Ectodermal cell (in vitro differentiated cells): ENCODE measurements at regions not wholly inside any gene's neighbourhood (a gene's known extent, or its start where the extent isn't known, plus 50 kb on each side); places are given as distances from the start of the nearest gene placed in this dataset.

ENCODE experiments used
- H3K27ac ChIP-seq: 2 replicates; pipeline ENCODE4 v1.7.0; 2013; ENCODE audit warnings: mild to moderate bottlenecking, low read depth, low read length; ENCODE audit not compliant: insufficient read depth, poor library complexity, severe bottlenecking
- H3K27me3 ChIP-seq: 2 replicates; pipeline ENCODE4 v1.7.0; 2013; ENCODE audit warnings: mild to moderate bottlenecking, low read length; ENCODE audit not compliant: insufficient read depth, control insufficient read depth, poor library complexity, severe bottlenecking
- H3K36me3 ChIP-seq: one replicate; pipeline ENCODE4 v1.7.0; 2013; ENCODE audit warnings: low read length; ENCODE audit not compliant: control insufficient read depth, insufficient read depth
- H3K4me1 ChIP-seq: one replicate; pipeline ENCODE4 v1.7.0; 2013; ENCODE audit warnings: low read length; ENCODE audit not compliant: control insufficient read depth, insufficient read depth
- H3K4me3 ChIP-seq: 2 replicates; pipeline ENCODE4 v1.7.0; 2013; ENCODE audit warnings: low read depth, low read length, control low read depth; ENCODE audit not compliant: insufficient read depth
- H3K9me3 ChIP-seq: 2 replicates; pipeline ENCODE4 v1.7.0; 2013; ENCODE audit warnings: mild to moderate bottlenecking, low read length, moderate library complexity; ENCODE audit not compliant: control insufficient read depth
- WGBS, 2 experiments: methylation state at CpG; one replicate each; pipeline ENCODE4 v1.1.7; 2013; ENCODE audit warnings: missing lambda C conversion rate in 2 of 2; 5-methylcytosine and 5-hydroxymethylcytosine counted together

DNA sequence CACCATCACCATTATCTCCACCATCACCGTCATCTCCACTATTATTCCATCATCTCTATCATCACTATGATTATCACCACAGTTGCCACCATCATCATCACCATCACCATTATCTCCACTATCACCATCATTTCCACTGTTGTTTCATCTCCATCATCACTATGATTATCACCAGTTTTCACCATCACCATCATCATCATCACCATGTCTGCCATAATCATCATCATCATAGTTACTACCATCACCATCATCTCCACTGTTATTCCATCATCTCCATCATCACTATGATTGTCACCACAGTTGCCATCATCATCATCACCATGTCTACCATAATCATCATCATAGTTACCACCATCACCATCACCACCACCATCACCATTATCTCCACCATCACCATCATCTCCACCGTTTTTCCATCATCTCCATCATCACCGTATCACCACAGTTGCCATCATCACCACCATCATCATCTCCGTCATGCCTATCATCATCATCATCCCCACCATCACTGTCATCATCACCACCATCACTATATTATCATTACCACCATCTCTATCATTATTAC is 264.9 kb downstream of the BRD1 start:
- Histone ChIP-seq H3K4me1 (no peaks in the 10 kb centered on the region), H3K27me3 (no peaks in the 10 kb centered on the region), H3K4me3 (no peak overlapping the region), H3K9me3 (no peaks in the 10 kb centered on the region), H3K27ac (no peak overlapping the region), H3K36me3 (no peaks in the 10 kb centered on the region)
- 90 to 92% methylated on average over 4 of the region's 4 CpGs for WGBS, 2 experiments

DNA sequence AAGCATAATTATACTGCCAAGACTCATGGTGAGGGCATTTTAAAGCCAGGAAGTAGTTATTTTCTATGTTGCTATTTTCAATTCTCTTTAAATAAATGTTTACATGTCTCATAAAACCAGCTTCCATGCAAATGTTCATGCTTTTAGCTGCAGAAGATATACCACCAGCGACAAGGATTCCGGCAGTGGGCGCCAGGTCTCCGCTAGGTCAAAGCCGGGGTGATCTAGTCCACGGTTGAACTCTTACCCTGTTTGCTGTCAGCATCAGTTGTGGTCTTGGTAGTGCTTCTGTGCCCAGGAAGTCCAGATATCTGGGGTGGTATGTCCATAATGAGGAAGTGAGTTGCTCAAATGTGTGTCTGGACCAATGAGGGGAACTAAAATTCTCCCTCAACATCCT is 265.7 kb downstream of the BRD1 start:
- WGBS, 2 experiments = 92 to 97% methylated on average over 6 of the region's 6 CpGs
- Histone ChIP-seq H3K27me3 (no peaks in the 10 kb centered on the region), H3K36me3 (no peaks in the 10 kb centered on the region), H3K9me3 (no peaks in the 10 kb centered on the region), H3K4me3 (no peak overlapping the region), H3K4me1 (no peaks in the 10 kb centered on the region), H3K27ac (no peak overlapping the region)

DNA sequence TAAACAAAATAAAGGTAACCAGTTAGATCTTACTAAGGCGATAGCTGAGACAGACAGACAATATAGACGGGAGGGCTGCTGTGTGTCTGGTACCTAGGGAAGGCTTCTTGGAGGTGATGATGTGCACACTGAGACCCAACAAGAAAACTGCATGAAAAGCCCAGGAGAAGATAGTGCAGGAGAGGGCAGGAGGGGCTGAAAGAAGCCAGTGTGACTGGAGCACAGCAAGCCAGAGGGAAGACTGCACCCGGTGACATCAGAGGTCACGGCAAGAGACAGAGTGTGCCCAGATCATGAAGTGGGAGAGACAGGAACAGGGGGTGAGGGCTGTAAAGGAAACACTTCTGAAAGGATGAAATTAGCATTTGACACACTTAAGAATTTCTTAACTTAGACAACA is 266.3 kb downstream of the BRD1 start:
- H3K36me3 ChIP-seq = no peaks in the 10 kb centered on the region
- H3K27ac ChIP-seq = no peak overlapping the region
- WGBS, 2 experiments = 91 to 93% methylated on average over 4 of the region's 4 CpGs
- H3K27me3 ChIP-seq = no peaks in the 10 kb centered on the region
- no peaks in the 10 kb centered on the region for H3K4me1 ChIP-seq
- H3K4me3 ChIP-seq = no peak overlapping the region
- H3K9me3 ChIP-seq = no peaks in the 10 kb centered on the region

DNA sequence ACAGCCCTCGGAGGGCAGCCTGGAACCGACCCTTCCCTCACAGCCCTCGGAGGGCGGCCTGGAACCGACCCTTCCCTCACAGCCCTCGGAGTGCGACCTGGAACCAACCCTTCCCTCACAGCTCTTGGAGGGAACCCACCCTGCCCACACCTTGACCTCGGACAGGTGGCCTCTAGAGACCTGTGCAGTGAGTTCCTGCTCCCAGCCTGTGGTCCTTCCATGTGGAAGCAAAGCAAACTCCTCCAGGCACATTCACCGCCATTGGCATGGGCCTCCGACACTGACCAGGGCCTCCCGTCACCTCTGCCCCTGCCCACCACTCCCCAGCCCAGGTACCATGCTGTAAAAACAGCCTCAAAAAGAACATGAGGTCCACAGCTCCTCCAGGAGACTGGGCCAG is 272.1 kb downstream of the BRD1 start:
- Histone ChIP-seq H3K4me1 (peaks cover 3% of the 10 kb centered on the region), H3K4me3 (no peak overlapping the region), H3K27ac (no peak overlapping the region), H3K9me3 (no peaks in the 10 kb centered on the region), H3K27me3 (no peaks in the 10 kb centered on the region), H3K36me3 (no peaks in the 10 kb centered on the region)
- 93 to 95% methylated on average over 11 of the region's 11 CpGs for WGBS, 2 experiments

DNA sequence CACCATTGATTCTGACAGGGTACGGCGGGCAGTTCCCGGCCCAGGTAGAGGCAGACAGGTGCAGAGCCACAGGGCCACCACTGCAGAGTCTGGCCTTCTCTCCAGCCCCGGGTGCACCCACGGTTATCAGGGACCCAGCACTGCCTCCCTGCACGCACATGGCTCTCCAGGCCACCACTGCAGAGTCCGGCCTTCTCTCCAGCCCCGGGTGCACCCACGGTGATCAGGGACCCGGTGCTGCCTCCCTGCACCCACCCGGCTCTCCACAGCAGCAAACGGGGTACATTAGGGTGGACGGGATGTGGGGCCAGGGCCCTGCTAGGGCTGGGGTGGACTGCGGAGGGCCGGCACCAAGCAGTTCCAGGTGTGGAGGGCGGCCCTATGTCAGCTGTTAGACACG is 272.9 kb downstream of the BRD1 start:
- Histone ChIP-seq H3K9me3 (no peaks in the 10 kb centered on the region), H3K36me3 (no peaks in the 10 kb centered on the region), H3K4me1 (peaks cover 3% of the 10 kb centered on the region), H3K4me3 (no peak overlapping the region), H3K27ac (no peak overlapping the region), H3K27me3 (no peaks in the 10 kb centered on the region)
- 92 to 94% methylated on average over 17 of the region's 17 CpGs for WGBS, 2 experiments

DNA sequence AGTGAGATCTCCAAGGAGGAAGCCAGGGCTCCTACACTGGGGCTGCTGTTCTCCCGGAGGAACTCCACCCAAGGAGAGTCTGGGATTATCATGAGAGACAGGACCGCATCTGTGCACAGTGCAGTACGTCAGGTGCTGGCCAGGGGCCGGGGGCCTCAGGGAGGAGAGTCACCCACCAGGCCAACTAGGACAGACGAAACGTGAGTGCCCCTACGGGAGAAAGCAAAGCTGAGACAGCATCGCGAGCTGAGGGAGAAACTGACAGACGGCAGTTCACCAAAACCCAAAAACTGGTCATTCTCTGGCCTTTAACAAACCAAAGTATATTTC is 273.4 kb downstream of the BRD1 start:
- no peaks in the 10 kb centered on the region for H3K36me3 ChIP-seq
- H3K27ac ChIP-seq = no peak overlapping the region
- no peaks in the 10 kb centered on the region for H3K9me3 ChIP-seq
- 93 to 94% methylated on average over 10 of the region's 10 CpGs for WGBS, 2 experiments
- no peaks in the 10 kb centered on the region for H3K27me3 ChIP-seq
- peaks cover 3% of the 10 kb centered on the region for H3K4me1 ChIP-seq
- H3K4me3 ChIP-seq = no peak overlapping the region

DNA sequence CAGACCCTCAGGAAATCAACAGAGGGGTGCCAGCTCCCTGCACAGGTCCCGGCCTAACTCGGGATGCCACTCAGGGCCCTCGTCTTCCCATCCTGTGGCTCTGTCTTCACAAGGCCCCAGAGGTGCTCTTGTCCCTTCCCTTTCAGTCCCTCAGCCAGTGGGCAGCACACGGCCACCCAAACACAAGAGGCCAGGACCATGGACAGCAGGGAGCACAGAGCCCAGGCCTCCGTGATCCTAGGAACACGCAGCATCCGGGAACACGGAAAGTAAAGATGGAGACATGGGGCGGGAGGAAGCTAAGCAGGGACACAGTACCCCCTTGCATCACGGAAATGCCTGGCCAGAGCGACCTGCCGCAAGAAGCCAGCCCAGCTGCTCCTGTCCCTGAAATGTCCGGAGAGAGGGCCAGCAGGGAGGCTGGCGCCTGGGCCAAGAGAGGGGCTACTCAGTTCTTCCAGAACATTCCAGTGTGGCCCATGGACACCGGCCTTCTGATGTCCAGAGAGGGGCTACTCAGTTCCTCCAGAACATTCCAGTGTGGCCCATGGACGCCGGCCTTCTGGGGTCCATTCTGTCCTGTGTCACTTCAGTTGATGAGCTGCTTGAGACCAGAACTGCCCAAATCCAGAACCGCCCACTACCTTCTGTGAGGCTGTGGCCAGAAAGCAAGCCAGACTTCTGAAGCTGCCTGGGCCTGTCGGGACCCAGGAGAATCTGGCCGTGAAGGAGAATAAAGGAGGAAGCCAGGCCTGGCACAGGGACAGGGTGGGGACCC is 274.0 kb downstream of the BRD1 start:
- H3K4me1 ChIP-seq = peaks cover 3% of the 10 kb centered on the region
- H3K27me3 ChIP-seq = no peaks in the 10 kb centered on the region
- no peaks in the 10 kb centered on the region for H3K9me3 ChIP-seq
- WGBS, 2 experiments = 88 to 91% methylated on average over 20 of the region's 20 CpGs
- H3K27ac ChIP-seq = no peak overlapping the region
- H3K36me3 ChIP-seq = no peaks in the 10 kb centered on the region
- H3K4me3 ChIP-seq = no peak overlapping the region

DNA sequence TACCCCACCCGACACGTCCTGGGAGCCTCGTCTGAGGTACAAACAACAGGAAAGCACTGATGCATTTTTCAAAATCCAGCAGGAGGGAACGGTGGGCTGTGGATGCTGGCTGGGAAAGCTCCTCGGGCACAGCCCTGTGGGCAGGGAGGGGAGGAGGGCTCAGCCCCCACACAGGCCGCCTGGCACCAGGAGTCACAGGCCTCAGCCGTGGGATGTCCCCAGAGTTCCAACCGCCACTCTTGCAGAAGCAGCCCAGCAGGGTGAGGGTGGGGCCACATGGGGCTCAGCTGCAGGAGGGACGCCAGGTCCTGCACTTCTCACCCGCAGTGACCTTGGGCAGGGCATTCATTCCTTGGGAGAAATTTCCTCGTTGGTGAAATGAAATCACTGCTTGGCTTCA is 274.6 kb downstream of the BRD1 start:
- 87 to 91% methylated on average over 11 of the region's 11 CpGs for WGBS, 2 experiments

DNA sequence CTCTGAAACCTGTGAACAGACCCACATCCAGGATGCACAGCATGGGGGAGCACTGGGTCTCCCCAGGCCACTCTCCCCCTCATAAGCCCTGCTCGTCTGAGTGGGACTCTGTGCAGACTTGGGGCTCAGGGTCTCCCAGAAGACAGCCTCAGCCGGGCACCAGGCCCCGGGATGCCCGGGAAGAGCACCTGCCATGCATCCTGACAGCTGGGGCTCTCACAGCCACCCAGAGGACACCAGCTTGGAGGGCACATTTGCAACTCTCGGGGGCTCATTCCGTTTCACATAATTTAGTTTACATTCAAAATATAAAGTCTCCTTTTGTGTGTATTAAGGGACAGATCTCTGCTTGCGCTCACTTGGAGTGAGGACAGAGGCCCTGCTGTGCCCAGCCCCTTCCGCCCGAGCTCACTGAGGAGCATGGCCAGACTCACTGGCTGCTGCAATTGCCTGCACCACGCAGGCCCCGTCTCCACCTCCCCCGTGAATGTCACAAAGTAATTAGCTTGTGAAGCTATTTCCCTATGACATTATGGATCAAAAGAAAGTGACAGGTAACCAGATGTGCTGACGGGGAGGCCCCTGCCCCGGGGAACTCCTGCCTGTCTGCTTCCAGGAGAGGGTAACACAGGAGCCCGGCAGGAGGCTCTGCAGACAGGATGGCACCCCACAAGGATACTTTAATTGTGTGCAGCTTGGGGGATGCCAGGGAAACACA is 275.6 kb downstream of the BRD1 start:
- no peak overlapping the region for H3K4me3 ChIP-seq
- peaks cover 3% of the 10 kb centered on the region for H3K4me1 ChIP-seq
- no peak overlapping the region for H3K27ac ChIP-seq
- no peaks in the 10 kb centered on the region for H3K36me3 ChIP-seq
- H3K9me3 ChIP-seq = no peaks in the 10 kb centered on the region
- no peaks in the 10 kb centered on the region for H3K27me3 ChIP-seq
- WGBS, 2 experiments = 50 to 57% methylated on average over 13 to 15 of the region's 15 CpGs

More for the DNA sequence above, 274.6 kb downstream of the BRD1 start:
- no peak overlapping the region for H3K27ac ChIP-seq
- peaks cover 3% of the 10 kb centered on the region for H3K4me1 ChIP-seq
- H3K27me3 ChIP-seq = no peaks in the 10 kb centered on the region
- H3K4me3 ChIP-seq = no peak overlapping the region
- H3K9me3 ChIP-seq = no peaks in the 10 kb centered on the region
- no peaks in the 10 kb centered on the region for H3K36me3 ChIP-seq

DNA sequence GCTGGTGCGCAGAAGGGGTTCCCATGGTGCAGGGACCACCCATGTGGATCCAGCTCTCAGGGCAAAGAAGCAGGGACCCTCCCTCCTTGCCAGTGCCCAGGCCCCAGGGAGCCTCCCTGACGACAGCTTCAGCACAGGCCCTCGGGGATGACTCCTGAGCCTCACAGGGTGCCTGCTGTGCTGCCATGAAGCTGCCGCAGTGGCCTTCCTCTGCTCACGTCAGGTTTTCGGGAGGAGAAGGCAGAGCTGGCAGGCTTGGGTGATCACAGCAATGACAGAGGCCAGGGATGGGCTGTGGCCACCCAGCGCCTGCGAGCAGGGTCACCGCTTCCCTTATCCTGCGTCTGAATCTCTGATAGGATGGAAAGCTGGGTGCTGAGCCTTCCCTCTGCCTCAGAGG is 276.2 kb downstream of the BRD1 start:
- Histone ChIP-seq H3K36me3 (no peaks in the 10 kb centered on the region), H3K4me3 (no peak overlapping the region), H3K9me3 (no peaks in the 10 kb centered on the region), H3K4me1 (peaks cover 3% of the 10 kb centered on the region), H3K27me3 (no peaks in the 10 kb centered on the region), H3K27ac (no peak overlapping the region)
- WGBS, 2 experiments = 90 to 94% methylated on average over 10 of the region's 10 CpGs
